GM12892 (cell line): ENCODE measurements at regions not wholly inside any gene's neighbourhood (a gene's known extent, or its start where the extent isn't known, plus 50 kb on each side); places are given as distances from the start of the nearest gene placed in this dataset.

Experiments used
- DNase-seq: peaks from one replicate; pipeline ENCODE4 v3.0.0; 2011; ENCODE audit not compliant: insufficient read length
- FAIRE-seq: peaks from 2 replicates; lab custom pipeline; 2011; peaks lifted over from hg19 to GRCh38; lab: Jason Lieb, UNC
- POLR2A ChIP-seq: IDR thresholded peaks from 2 replicates; pipeline ENCODE4 v1.6.1; 2011; ENCODE audit warnings: low read depth, low read length, control low read depth
- POLR2AphosphoS5 ChIP-seq: IDR thresholded peaks from 2 replicates; pipeline ENCODE4 v1.6.1; 2011; ENCODE audit warnings: low read depth, low read length, control low read depth
- TAF1 ChIP-seq: IDR thresholded peaks from 2 replicates; pipeline ENCODE4 v1.6.1; 2011; ENCODE audit warnings: low read depth, mild to moderate bottlenecking, control low read depth, low read length, borderline replicate concordance

- no peak for FAIRE-seq
- DNase-seq = no peak
- TF ChIP-seq TAF1 (no peak), POLR2A (no peak), POLR2AphosphoS5 (no peak)
These were observed 125.8 kb upstream of the CYP1B1 start for GRCh38 chr2:38201784-38202183.

GRCh38 chr2:38200598-38200997, 124.6 kb upstream of the CYP1B1 start:
- TF ChIP-seq TAF1 = no peak
- TF ChIP-seq POLR2A = no peak
- no peak for TF ChIP-seq POLR2AphosphoS5
- FAIRE-seq (no peak), DNase-seq (no peak)

GRCh38 chr2:38199127-38199526, 123.2 kb upstream of the CYP1B1 start:
- TF ChIP-seq POLR2A (no peak), TAF1 (no peak), POLR2AphosphoS5 (no peak)
- no peak for DNase-seq
- FAIRE-seq = no peak

- TF ChIP-seq TAF1 (no peak), POLR2A (no peak), POLR2AphosphoS5 (no peak)
- FAIRE-seq (no peak), DNase-seq (no peak)
These were observed 118.8 kb upstream of the CYP1B1 start for GRCh38 chr2:38194751-38195150.

GRCh38 chr2:38192976-38193375, 117.0 kb upstream of the CYP1B1 start:
- DNase-seq = no peak
- TF ChIP-seq TAF1 (no peak), POLR2AphosphoS5 (no peak), POLR2A (no peak)
- peak; percentile 5 for FAIRE-seq

GRCh38 chr2:38192046-38192445, 116.1 kb upstream of the CYP1B1 start:
- no peak for DNase-seq
- TF ChIP-seq POLR2A (no peak), POLR2AphosphoS5 (no peak), TAF1 (no peak)
- no peak for FAIRE-seq

- FAIRE-seq = no peak
These were observed 115.6 kb upstream of the CYP1B1 start for GRCh38 chr2:38191516-38191915.

GRCh38 chr2:38190542-38191218, 114.7 kb upstream of the CYP1B1 start:
- TF ChIP-seq POLR2AphosphoS5 = no peak
- FAIRE-seq (no peak), DNase-seq (no peak)

More at GRCh38 chr2:38191516-38191915, 115.6 kb upstream of the CYP1B1 start:
- no peak for DNase-seq
- TF ChIP-seq TAF1 (no peak), POLR2AphosphoS5 (no peak), POLR2A (no peak)

- no peak for DNase-seq
- no peak for FAIRE-seq
- TF ChIP-seq POLR2AphosphoS5 (no peak), TAF1 (no peak), POLR2A (no peak)
These were observed 111.6 kb upstream of the CYP1B1 start for GRCh38 chr2:38187541-38188011.

- peak; percentile 96 for FAIRE-seq
- no peak for TF ChIP-seq POLR2A
- TF ChIP-seq POLR2AphosphoS5 = no peak
- TF ChIP-seq TAF1 = no peak
- DNase-seq = peak; percentile 13
These were observed 109.1 kb upstream of the CYP1B1 start for GRCh38 chr2:38185012-38185491.

- no peak for TF ChIP-seq POLR2A
- TF ChIP-seq TAF1 = no peak
- no peak for TF ChIP-seq POLR2AphosphoS5
- no peak for FAIRE-seq
- DNase-seq = no peak
These were observed 106.6 kb upstream of the CYP1B1 start for GRCh38 chr2:38182492-38183003.

GRCh38 chr2:38181806-38182491, 106.0 kb upstream of the CYP1B1 start:
- DNase-seq = no peak
- TF ChIP-seq TAF1 (no peak), POLR2AphosphoS5 (no peak), POLR2A (no peak)
- no peak for FAIRE-seq
